ENCODE measurements at regions not wholly inside any gene's neighbourhood (a gene's known extent, or its start where the extent isn't known, plus 50 kb on each side); places are given as distances from the start of the nearest gene placed in this dataset.
"Not testable (repeated sequence)": the region's sequence is repeated elsewhere in the genome, so short reads cannot be mapped to it uniquely, and the experiment has no call there.

- no peak for FAIRE-seq
Observed at GRCh38 chr2:59856391-59856790, 697.1 kb downstream of the BCL11A start.

- FAIRE-seq, result no peak
Observed at GRCh38 chr2:59853032-59853431, 700.4 kb downstream of the BCL11A start.

- FAIRE-seq, result no peak
Observed at GRCh38 chr2:59851836-59852475, 701.5 kb downstream of the BCL11A start.

GRCh38 chr2:59850554-59850953 is 702.9 kb downstream of the BCL11A start:
- no peak for FAIRE-seq

- FAIRE-seq, result no peak
Observed at GRCh38 chr2:59833941-59834340, 719.5 kb downstream of the BCL11A start.

GRCh38 chr2:59830601-59831000 is 722.9 kb downstream of the BCL11A start:
- FAIRE-seq, result no peak

- FAIRE-seq, result no peak
Observed at GRCh38 chr2:59827677-59828076, 725.8 kb downstream of the BCL11A start.

- FAIRE-seq, result no peak
Observed at GRCh38 chr2:59826177-59826576, 727.3 kb downstream of the BCL11A start.

- no peak for FAIRE-seq
Observed at GRCh38 chr2:59824314-59824713, 729.1 kb downstream of the BCL11A start.

GRCh38 chr2:59816075-59816474 is 737.4 kb downstream of the BCL11A start:
- no peak for FAIRE-seq

GRCh38 chr2:59810283-59810682 is 743.2 kb downstream of the BCL11A start:
- FAIRE-seq, result not testable (repeated sequence)

- FAIRE-seq, result no peak
Observed at GRCh38 chr2:59806486-59806885, 747.0 kb downstream of the BCL11A start.

- FAIRE-seq, result no peak
Observed at GRCh38 chr2:59804732-59805131, 748.7 kb downstream of the BCL11A start.

- no peak for FAIRE-seq
Observed at GRCh38 chr2:59803586-59803985, 749.9 kb downstream of the BCL11A start.

- FAIRE-seq, result no peak
Observed at GRCh38 chr2:59798687-59799232, 754.7 kb downstream of the BCL11A start.

- FAIRE-seq, result no peak
Observed at GRCh38 chr2:59791004-59791618, 762.3 kb downstream of the BCL11A start.

GRCh38 chr2:59790186-59791003 is 763.1 kb downstream of the BCL11A start:
- no peak for FAIRE-seq

GRCh38 chr2:59789523-59789922 is 763.9 kb downstream of the BCL11A start:
- FAIRE-seq, result no peak

GRCh38 chr2:59787095-59787494 is 766.4 kb downstream of the BCL11A start:
- no peak for FAIRE-seq

- no peak for FAIRE-seq
Observed at GRCh38 chr2:59786684-59787083, 766.8 kb downstream of the BCL11A start.

- FAIRE-seq, result no peak
Observed at GRCh38 chr2:59779571-59779970, 773.9 kb downstream of the BCL11A start.

- no peak for FAIRE-seq
Observed at GRCh38 chr2:59777120-59777519, 776.3 kb downstream of the BCL11A start.

GRCh38 chr2:59776726-59777008 is 776.8 kb downstream of the BCL11A start:
- no peak for FAIRE-seq

- no peak for FAIRE-seq
Observed at GRCh38 chr2:59774821-59775433, 778.5 kb downstream of the BCL11A start.

All from TTC549 (cell line).